NCI-H1092 (cell line): ENCODE measurements at regions not wholly inside any gene's neighbourhood (a gene's known extent, or its start where the extent isn't known, plus 50 kb on each side); places are given as distances from the start of the nearest gene placed in this dataset.

Experiments used
- DNase-seq: peaks from one replicate; lab custom pipeline; 2025; lab: John Stamatoyannopoulos, UW

DNA sequence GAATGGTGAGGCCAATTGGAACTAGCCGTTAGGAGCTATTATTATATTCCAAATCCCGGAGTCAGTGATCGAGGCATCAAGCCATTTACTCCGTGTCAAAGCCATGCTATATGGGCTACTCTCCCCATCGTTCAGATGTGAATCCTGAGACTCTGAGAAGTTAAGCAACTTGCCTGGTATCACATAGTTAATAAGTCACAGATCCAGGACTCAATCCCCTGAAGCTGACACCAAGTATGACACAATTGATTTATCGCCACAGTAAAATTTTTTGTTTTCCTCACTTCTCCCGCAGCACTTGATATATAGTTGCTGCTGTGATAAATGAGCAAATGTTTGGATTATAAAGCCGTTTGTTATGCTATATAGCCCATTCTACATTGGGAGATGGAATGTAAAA, 50.8 kb upstream of the TSHZ2 start:
- no peak for DNase-seq

GRCh38 chr20:52918311-52918710, 53.8 kb upstream of the TSHZ2 start:
- no peak for DNase-seq

DNA sequence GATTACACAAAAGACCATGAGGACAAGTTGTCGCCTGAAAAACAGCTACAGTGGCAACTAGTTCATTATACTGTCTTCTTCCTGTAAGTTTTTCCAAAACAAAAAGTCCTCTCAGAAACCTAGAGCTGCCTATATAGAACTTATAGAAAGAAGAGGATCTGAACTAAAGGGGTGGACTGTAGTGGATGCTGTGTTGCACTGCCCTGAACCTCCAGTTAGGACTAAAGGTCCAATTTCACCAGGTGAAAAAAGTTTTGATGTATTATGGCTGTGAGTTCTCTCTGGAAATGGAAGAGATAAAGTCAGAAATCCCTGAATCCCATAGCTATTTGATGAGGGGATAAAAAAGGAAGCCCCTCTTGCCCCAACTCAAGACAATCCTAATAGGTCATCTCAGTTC, 56.6 kb upstream of the TSHZ2 start:
- no peak for DNase-seq

- DNase-seq: no peak
These were observed 57.3 kb upstream of the TSHZ2 start for GRCh38 chr20:52914870-52915269.

DNA sequence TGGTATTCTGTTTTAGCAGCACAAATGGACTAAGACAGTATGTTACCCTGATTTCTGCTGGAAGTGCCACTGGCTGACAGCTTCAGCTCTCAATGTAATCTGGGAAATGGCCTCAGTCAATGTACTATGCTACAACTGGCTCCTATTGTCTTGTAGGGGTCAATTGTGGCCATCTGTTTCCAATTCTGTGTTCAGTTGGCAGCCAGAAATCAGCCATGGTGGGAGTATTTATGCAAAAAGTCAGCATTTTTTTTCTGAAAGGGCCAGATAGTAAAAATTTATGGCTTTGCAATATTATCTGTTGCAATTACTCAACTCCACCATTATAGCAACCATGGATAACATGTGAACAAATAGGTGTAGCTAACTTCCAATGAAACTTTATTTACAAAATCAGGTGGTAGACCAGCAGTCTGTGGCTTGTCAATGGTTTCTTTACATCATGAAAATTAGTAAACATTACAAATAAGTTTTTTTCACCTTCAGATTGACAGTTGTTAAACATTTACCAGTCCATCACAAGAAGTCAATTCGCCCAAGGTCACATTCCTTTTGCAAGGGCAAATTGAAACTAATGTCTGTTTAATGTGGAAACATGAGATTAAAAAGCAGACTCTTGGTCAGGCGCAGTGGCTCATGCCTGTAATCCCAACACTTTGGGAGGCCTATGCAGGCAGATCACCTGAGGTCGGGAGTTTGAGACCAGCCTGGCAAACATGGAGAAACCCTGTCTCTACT, 58.3 kb upstream of the TSHZ2 start:
- DNase-seq: no peak

DNA sequence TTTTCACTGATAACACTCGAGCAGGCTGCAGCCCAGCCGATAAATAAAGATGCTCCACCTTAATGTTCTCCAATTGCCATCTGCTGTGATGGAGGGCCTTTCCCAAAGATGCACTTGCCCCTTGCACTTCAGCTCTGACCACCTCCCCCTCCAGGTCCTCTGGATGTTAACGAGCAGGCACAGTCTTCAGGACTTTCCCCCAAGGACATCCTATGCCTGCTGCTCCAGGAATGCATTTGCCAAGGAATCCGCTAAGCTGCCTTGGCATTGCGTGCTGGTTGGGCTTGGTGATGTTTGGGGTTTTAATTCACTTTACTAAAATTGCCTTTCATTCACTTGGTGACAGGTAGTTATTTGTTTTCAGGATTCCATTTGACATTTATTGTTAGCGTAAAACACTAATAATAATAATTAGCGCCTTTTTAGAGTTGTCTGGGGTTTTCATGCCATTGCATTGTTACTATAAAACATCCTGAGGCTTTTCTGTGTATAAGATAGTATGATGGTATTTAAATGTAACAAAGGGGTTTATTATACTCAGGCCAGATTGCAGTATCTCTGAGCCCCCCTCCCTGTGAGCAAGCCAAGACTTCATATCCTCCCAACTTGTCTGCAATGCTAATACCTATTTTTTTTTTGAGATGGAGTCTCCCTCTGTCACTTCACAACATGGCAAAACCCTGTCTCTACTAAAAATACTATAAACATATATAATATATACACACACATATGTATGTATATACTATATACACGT, 66.7 kb upstream of the TSHZ2 start:
- DNase-seq: no peak

DNA sequence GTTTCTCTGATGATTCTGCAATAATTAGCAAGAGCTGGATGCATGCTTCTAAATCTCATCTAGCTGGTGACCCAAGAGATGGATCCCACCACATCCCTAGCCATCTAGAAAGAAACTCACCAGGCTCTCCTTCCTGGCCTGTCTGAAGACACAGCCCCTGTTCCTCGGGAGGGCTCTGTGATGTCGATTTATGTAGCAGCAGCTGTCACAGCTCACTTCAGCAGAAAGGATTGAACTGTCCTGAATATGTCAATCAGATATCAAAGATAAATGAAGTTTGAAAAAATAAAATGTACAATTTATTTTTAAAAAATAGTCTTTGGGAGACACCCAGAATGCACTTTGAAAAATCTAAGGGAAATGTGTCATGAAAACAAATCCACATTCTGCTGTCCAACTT, 67.3 kb upstream of the TSHZ2 start:
- no peak for DNase-seq

DNA sequence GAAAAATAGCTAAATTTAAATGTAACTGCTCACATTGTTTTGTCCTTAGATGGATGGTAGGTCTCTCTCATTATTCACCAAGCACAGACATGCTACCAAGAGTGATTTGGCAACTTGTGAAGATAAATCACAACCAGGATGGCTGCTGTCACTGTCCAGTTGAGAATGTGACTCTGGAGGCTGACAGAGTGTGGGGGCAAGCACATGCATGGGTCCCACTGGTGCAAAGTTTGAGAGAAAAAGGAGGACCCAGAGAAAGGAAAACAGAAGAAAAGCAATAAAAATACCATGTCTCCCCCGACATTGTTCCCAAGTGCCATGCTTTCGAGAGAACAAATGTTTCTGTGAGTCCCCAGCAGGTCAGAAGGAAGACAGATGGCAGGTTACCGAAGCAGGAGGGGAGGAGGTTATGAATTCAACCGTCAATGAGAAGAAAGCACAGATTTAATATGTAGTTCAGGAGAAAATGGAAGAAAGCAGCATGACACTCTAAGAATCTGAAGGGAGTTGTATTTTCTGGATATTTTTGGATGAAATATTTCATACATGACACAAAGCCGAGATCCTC, 73.0 kb upstream of the TSHZ2 start:
- DNase-seq: no peak

- no peak for DNase-seq
These were observed 75.8 kb upstream of the TSHZ2 start for GRCh38 chr20:52896348-52896747.

DNA sequence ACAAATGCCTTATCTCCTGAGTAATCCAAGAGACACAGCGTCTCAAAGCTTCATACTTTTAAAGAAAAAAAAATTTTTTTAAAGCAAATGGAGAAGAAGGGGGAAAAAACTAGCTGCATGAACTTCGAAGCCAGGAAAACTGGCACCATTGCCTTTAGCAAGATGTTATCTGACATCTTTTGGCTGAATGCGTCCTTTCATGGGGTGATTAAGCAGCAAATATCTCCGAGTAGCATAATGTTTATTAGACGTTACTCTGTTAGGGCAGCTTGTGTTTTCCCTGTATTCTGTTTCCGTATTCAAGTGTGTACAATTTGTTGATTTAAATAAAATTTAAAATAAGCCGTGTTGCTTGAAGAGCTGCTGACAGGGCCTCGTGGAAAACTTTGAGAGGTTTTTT, 76.5 kb upstream of the TSHZ2 start:
- no peak for DNase-seq

- DNase-seq: no peak
These were observed 76.9 kb upstream of the TSHZ2 start for GRCh38 chr20:52895235-52895634.

GRCh38 chr20:52893498-52893897, 78.7 kb upstream of the TSHZ2 start:
- DNase-seq: no peak

- DNase-seq: no peak
These were observed 80.1 kb upstream of the TSHZ2 start for GRCh38 chr20:52892023-52892422.

DNA sequence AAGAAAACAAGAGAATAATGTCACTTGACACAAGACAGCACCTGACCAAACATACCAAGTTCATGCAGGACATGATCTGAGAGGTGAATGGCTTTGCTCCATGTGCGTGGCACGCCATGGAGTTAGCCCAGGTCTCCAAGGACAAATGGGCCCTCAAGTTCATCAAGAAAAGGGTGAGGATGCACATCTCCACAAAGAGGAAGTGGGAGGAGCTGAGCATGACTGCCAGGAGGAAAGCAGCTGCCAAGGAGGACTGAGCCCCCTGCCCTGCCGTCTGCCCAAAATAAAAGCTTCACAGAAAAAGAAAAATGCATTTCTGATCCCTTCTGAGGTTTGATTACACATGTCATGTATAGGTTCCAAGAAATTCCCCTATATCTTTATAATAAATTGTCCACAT, 82.0 kb upstream of the TSHZ2 start:
- DNase-seq: no peak

DNA sequence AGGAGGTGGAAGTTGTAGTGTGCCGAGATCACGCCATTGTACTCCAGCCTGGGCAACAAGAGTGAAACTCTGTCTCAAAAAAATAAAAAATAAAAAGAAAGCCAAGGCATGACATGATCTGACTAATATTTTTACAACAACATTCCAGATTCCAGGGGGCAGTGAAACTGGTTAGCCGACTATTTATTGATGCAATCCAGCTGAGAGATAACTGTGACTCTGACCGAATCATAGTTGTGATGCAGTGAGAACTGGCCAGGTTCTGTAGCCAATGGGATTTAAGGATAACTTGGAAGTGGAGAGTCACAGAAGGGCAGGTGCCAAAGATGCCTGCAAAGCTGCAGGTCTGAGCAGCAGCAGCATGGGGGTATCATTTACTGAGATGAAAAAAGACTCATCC, 82.9 kb upstream of the TSHZ2 start:
- no peak for DNase-seq

- no peak for DNase-seq
These were observed 84.1 kb upstream of the TSHZ2 start for GRCh38 chr20:52888096-52888495.

DNA sequence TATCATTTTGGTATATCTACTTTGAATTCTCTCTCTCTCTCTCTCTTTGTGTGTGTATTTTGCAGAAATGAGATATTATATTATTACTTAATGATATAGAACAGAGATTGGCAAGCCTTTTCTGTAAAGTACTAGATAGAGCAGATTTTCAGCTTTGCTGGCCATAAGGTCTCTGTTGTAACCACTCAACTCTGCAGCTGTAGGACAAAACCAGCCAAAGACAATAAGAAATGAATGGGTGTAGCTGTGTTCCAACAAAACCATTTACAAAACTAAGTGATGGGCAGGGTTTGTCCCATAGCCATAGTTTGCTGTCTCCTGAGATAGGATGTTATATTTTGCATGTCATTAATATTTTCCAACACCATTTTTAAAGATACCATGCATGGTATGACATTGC, 91.2 kb upstream of the TSHZ2 start:
- DNase-seq: no peak

- DNase-seq: no peak
These were observed 91.9 kb upstream of the TSHZ2 start for GRCh38 chr20:52880259-52880658.

GRCh38 chr20:52874241-52874640, 97.9 kb upstream of the TSHZ2 start:
- no peak for DNase-seq

DNA sequence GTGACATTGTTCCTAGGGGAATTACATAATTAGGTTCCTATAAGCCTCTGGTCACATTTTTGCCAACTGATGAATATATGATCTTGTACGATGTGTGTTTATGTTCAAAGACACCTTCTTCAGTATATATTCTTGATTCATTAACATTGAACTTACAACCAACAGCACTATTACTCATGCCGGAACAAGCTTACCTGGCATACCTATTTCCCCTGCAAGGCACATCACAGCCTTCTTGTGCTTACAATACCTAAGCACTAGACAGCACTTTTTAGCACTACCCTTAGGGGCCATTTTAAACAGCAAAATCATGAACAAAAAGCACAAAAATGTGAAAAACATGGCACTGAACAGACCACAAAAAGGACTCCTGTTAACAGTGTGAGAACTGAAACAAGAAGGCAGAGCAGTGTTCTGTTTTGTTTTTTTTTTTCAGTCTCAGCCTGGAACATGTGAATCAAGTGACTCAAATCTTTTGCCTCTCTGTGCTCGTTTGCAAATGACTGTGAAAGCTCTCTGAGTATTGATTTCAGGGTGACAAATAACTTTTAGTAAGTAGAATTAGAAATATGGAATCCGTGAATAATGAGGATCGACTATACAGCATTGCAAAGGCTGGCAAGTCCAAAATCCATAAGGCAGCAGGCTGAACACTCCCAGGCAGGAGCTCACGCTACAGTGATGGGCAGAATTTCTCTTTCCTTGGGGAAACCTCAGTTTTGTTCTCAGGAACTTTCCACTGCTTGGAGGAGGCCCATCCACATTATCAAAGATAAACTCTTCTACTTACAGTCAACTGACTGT, 102.3 kb upstream of the TSHZ2 start:
- DNase-seq: no peak

DNA sequence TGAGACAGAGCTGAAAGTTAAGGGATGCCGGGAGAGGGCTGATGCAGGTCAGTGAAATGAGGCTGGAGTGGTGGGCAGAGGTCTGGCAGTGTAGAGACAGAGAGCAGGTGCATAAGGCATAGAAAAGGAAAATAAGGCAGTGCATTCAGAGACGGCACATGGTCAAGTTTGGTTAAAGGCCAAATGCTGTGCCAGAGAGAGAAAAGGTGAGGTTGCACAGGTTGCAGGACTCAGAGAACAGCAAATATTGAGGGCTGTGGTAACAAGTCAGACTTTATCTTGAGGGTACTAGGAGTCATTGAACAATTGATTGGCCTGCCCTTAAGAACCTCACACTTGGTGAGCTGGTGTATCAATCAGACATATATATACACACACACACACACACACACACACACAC, 102.9 kb upstream of the TSHZ2 start:
- no peak for DNase-seq

DNA sequence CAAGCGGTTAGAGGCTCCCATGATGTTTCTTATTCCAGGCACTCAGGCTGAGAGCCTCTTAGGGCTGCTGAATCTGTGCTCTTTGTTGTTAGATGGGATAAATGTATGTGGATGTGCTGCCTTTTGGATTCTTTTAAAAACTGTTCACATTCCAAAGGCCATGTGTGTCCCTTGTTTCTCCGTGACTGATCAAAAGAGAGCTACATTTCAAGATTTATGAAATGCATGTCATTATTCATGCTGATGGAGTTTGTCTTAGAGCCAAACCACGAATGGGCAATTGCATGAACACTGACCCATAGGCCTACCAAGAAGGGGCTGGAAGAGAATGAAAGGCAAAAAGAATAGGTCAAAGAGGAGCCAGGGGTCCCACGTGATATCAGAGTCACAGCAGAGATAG, 104.9 kb upstream of the TSHZ2 start:
- DNase-seq: no peak
